ENCODE measurements at regions not wholly inside any gene's neighbourhood (a gene's known extent, or its start where the extent isn't known, plus 50 kb on each side); places are given as distances from the start of the nearest gene placed in this dataset.
A peak's percentile ranks its signal among the peaks of the same experiment; 100 is the strongest.

DNA sequence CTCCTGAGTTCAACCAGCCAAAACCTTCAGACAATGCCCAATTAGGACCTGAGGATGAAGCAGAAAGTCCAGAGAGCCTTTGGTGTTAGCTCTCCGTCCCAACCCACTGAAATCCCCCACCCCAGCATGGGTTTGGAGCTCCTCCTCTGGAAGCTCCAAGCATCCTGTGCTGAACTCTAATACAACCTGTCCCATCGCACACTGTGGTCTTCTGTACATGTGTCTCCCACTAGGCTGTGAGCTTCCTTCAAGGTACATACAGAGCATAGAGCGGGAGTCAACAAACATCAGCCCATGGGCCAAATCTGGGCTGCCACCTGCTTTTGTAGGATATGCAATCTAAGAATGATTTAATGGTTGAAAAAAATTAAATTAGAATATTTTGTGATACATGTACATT lies 166.5 kb downstream of the LSM5 start:
- no peak overlapping the region for H3K27ac Mint-ChIP-seq
- no peaks in the 10 kb centered on the region for H3K36me3 Mint-ChIP-seq
- H3K4me1 ChIP-seq (ENCODE audit: control insufficient read depth in 2 of 2, insufficient read depth in 2 of 2, low read length in 2 of 2) = no peaks in the 10 kb centered on the region
- H3K27me3 Mint-ChIP-seq = peaks cover 6 to 25% (median 22%) of the 10 kb centered on the region in 5 donors
- ATAC-seq (no peak), DNase-seq (no peak)
- intact Hi-C loops (cut with micrococcal nuclease) = no loop called here
- no peak overlapping the region for H3K27ac ChIP-seq (ENCODE audit: low read depth, low read length)
- POLR2A ChIA-PET = no interaction called here
- peaks cover 0 to 1% (median 0%) of the 10 kb centered on the region in 11 donors for H3K9me3 Mint-ChIP-seq
- peaks cover 0 to 3% (median 0%) of the 10 kb centered on the region in 7 donors for H3K4me1 Mint-ChIP-seq
- no peaks in the 10 kb centered on the region for H3K36me3 ChIP-seq (ENCODE audit: control insufficient read depth in 2 of 3, insufficient read depth in 3 of 3, low read length in 3 of 3)
- no peak overlapping the region for H3K4me3 Mint-ChIP-seq
- H3K27me3 ChIP-seq (ENCODE audit: control insufficient read depth in 2 of 2, insufficient read depth in 2 of 2, low read length in 2 of 2) = peaks cover 0 to 2% of the 10 kb centered on the region in 2 donors
- H3K4me3 ChIP-seq (ENCODE audit: low read length) = no peak overlapping the region
- no peaks in the 10 kb centered on the region for H3K9me3 ChIP-seq (ENCODE audit: control insufficient read depth in 2 of 3, low read length in 3 of 3)
- CTCF ChIA-PET = no interaction called here

DNA sequence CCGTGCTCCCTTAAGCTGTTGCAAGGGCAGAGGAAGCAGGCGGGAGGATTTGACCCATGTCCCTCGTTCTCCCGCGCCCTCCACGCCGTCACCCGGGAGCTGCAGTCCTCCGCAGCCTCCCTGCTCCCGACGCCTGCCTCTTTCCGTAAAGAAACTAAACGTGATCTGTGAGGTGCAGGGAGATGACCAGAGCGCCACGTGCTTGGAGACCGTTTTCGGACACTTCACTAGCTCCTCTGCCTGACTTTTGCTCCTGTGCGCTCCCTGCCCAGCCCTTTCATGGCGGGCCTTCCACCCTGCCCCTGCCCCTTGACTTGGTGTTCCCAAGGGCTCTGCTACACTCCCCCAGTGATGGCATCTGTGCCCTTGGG lies 171.2 kb downstream of the LSM5 start:
- Mint-ChIP-seq H3K9me3 (no peaks in the 10 kb centered on the region), H3K27ac (no peak overlapping the region), H3K27me3 (peaks cover 8 to 40% (median 32%) of the 10 kb centered on the region in 5 donors), H3K4me3 (no peak overlapping the region), H3K4me1 (peaks cover 0 to 3% (median 0%) of the 10 kb centered on the region in 7 donors), H3K36me3 (no peaks in the 10 kb centered on the region)
- no peak for DNase-seq
- intact Hi-C loops (cut with micrococcal nuclease) = no loop called here
- Histone ChIP-seq H3K27me3 (ENCODE audit: control insufficient read depth in 2 of 2, insufficient read depth in 2 of 2, low read length in 2 of 2) (no peaks in the 10 kb centered on the region), H3K9me3 (ENCODE audit: control insufficient read depth in 2 of 3, low read length in 3 of 3) (no peaks in the 10 kb centered on the region), H3K36me3 (ENCODE audit: control insufficient read depth in 2 of 3, insufficient read depth in 3 of 3, low read length in 3 of 3) (no peaks in the 10 kb centered on the region), H3K27ac (ENCODE audit: low read depth, low read length) (no peak overlapping the region), H3K4me3 (ENCODE audit: low read length) (no peak overlapping the region), H3K4me1 (ENCODE audit: control insufficient read depth in 2 of 2, insufficient read depth in 2 of 2, low read length in 2 of 2) (no peaks in the 10 kb centered on the region)
- no peak for ATAC-seq
- ChIA-PET CTCF (no interaction called here), POLR2A (no interaction called here)

DNA sequence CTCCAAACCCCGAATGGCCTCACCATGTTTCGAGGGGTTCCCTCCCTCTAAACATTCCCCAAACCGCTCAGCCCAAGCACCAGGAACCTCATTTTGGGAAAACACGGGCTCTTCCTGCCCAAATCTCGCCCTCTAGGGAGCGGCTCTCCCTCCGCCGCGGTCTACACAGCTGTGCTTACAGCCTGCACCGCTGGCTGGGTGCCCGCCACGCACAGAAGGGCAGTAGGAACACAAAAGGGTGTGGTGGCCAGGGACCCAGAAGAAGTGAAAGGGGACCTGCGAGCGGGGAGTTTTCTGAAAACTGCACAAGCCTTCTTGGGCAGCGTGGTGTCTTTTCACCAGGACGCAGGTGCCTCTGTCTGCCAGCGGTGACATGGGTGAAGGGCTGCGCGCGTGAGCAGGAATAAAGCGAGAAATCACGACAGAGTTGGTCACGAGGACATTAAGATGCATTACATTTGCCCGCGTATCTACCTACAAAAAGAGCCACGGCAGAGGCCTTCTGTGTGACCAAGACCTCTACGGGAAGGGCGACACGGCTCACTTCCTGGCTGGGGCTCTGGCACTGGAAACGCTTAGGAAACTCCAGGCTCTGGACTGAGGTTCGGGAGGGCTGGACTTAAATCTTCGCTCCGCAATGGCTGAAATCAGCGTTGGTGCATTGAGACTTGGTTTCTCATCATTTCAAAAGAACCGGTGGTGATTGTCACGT lies 171.7 kb downstream of the LSM5 start:
- no peak overlapping the region for H3K27ac ChIP-seq (ENCODE audit: low read depth, low read length)
- intact Hi-C loops (cut with micrococcal nuclease) = no loop called here
- H3K4me3 Mint-ChIP-seq = no peak overlapping the region
- no peak overlapping the region for H3K27ac Mint-ChIP-seq
- ChIA-PET CTCF (no interaction called here), POLR2A (no interaction called here)
- H3K4me1 ChIP-seq (ENCODE audit: control insufficient read depth in 2 of 2, insufficient read depth in 2 of 2, low read length in 2 of 2) = no peaks in the 10 kb centered on the region
- H3K36me3 ChIP-seq (ENCODE audit: control insufficient read depth in 2 of 3, insufficient read depth in 3 of 3, low read length in 3 of 3) = no peaks in the 10 kb centered on the region
- H3K27me3 ChIP-seq (ENCODE audit: control insufficient read depth in 2 of 2, insufficient read depth in 2 of 2, low read length in 2 of 2) = no peaks in the 10 kb centered on the region
- H3K27me3 Mint-ChIP-seq = peaks cover 8 to 40% (median 32%) of the 10 kb centered on the region in 5 donors
- H3K4me1 Mint-ChIP-seq = peaks cover 0 to 3% (median 0%) of the 10 kb centered on the region in 7 donors
- ATAC-seq (no peak), DNase-seq (no peak)
- H3K9me3 Mint-ChIP-seq = no peaks in the 10 kb centered on the region
- no peaks in the 10 kb centered on the region for H3K9me3 ChIP-seq (ENCODE audit: control insufficient read depth in 2 of 3, low read length in 3 of 3)
- no peaks in the 10 kb centered on the region for H3K36me3 Mint-ChIP-seq
- H3K4me3 ChIP-seq (ENCODE audit: low read length) = no peak overlapping the region

DNA sequence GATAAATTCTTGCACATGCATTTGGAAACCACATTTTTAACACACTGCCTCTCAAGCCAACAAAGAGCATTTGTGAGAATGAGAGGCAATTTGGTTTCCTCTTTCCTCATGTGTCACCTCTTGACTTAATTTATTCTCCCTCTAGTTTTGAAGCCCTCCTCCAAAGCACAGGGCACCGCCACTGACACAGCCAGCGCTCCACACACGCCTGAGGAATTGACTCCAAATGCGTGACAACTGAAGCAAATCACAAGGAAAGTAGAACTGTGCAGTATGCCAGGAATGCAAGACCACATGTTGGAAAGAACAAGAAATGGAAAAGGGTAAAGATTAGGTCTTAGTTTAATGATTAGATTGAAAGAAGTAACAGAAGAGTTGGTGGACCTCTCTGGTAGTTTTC lies 173.3 kb downstream of the LSM5 start:
- H3K9me3 Mint-ChIP-seq = peaks cover 0 to 2% (median 0%) of the 10 kb centered on the region in 11 donors
- H3K4me1 ChIP-seq (ENCODE audit: control insufficient read depth in 2 of 2, insufficient read depth in 2 of 2, low read length in 2 of 2) = no peaks in the 10 kb centered on the region
- no peak overlapping the region for H3K4me3 Mint-ChIP-seq
- no peaks in the 10 kb centered on the region for H3K36me3 Mint-ChIP-seq
- DNase-seq (no peak), ATAC-seq (no peak)
- no peak overlapping the region for H3K27ac ChIP-seq (ENCODE audit: low read depth, low read length)
- CTCF ChIA-PET = no interaction called here
- H3K27me3 ChIP-seq (ENCODE audit: control insufficient read depth in 2 of 2, insufficient read depth in 2 of 2, low read length in 2 of 2) = no peaks in the 10 kb centered on the region
- no peak overlapping the region for H3K27ac Mint-ChIP-seq
- no peaks in the 10 kb centered on the region for H3K9me3 ChIP-seq (ENCODE audit: control insufficient read depth in 2 of 3, low read length in 3 of 3)
- peaks cover 0 to 3% (median 0%) of the 10 kb centered on the region in 7 donors for H3K4me1 Mint-ChIP-seq
- H3K27me3 Mint-ChIP-seq = peaks cover 8 to 40% (median 32%) of the 10 kb centered on the region in 5 donors
- no peaks in the 10 kb centered on the region for H3K36me3 ChIP-seq (ENCODE audit: control insufficient read depth in 2 of 3, insufficient read depth in 3 of 3, low read length in 3 of 3)
- intact Hi-C loops (cut with micrococcal nuclease) = no loop called here
- H3K4me3 ChIP-seq (ENCODE audit: low read length) = no peak overlapping the region
- POLR2A ChIA-PET = no interaction called here

DNA sequence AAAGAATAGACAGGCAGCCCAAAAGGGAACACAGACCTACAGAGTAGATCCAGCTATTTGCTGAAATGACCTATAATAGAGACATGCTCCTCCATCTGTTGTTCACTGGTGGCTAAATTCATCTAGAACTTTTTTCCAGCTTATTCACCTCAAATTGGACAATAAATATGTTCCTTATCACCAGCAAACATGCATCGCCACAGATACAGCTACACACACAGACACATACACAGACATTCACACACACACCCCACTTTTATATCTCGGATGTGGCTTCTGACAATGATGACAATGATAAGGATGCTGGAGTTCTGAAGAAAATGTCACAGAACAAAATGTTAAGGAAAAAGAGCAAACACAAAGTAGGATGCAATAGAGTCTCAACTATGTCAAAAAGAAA lies 175.4 kb downstream of the LSM5 start:
- CTCF ChIA-PET = no interaction called here
- no peak for ATAC-seq
- H3K36me3 Mint-ChIP-seq = no peaks in the 10 kb centered on the region

DNA sequence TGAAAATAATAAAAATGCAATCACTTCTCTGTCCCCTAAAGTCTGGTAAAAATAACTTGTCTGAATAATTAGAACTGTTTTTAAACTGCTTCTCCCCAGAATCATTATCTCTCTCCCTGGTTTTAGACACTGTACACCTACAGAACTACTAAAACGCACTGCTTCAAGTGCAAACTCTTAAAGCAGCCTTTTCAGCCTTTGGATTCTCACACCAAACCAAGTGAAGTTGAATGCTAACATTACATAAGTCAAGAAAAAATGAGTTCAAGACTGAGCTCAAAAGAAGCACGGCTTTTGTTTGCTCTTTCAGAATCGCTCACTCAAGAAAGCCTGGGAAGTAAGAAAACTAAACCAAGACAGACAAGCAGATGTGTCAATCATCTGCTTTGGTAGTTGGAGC lies 188.8 kb downstream of the LSM5 start:
- POLR2A ChIA-PET = no interaction called here
- Mint-ChIP-seq H3K36me3 (peaks cover 0 to 3% (median 0%) of the 10 kb centered on the region in 5 donors), H3K27me3 (peaks cover 44 to 58% (median 49%) of the 10 kb centered on the region in 5 donors), H3K27ac (no peak overlapping the region), H3K4me3 (no peak overlapping the region), H3K4me1 (peaks cover 4 to 13% (median 11%) of the 10 kb centered on the region in 7 donors), H3K9me3 (peaks cover 0 to 6% (median 2%) of the 10 kb centered on the region in 11 donors)
- Histone ChIP-seq H3K27ac (ENCODE audit: low read depth, low read length) (no peak overlapping the region), H3K4me3 (ENCODE audit: low read length) (no peak overlapping the region), H3K36me3 (ENCODE audit: control insufficient read depth in 2 of 3, insufficient read depth in 3 of 3, low read length in 3 of 3) (no peaks in the 10 kb centered on the region), H3K4me1 (ENCODE audit: control insufficient read depth in 2 of 2, insufficient read depth in 2 of 2, low read length in 2 of 2) (no peaks in the 10 kb centered on the region), H3K9me3 (ENCODE audit: control insufficient read depth in 2 of 3, low read length in 3 of 3) (no peaks in the 10 kb centered on the region), H3K27me3 (ENCODE audit: control insufficient read depth in 2 of 2, insufficient read depth in 2 of 2, low read length in 2 of 2) (no peaks in the 10 kb centered on the region)
- ATAC-seq = no peak
- no peak for DNase-seq
- intact Hi-C loops (cut with micrococcal nuclease) = no loop called here
- CTCF ChIA-PET = no interaction called here

More for the DNA sequence above, 175.4 kb downstream of the LSM5 start:
- Mint-ChIP-seq H3K9me3 (peaks cover 0 to 4% (median 0%) of the 10 kb centered on the region in 11 donors), H3K4me3 (no peak overlapping the region), H3K27me3 (peaks cover 3 to 30% (median 17%) of the 10 kb centered on the region in 5 donors), H3K4me1 (peaks cover 0 to 3% (median 0%) of the 10 kb centered on the region in 7 donors), H3K27ac (no peak overlapping the region)
- intact Hi-C loops (cut with micrococcal nuclease) = no loop called here
- no peak for DNase-seq
- no peaks in the 10 kb centered on the region for H3K27me3 ChIP-seq (ENCODE audit: control insufficient read depth in 2 of 2, insufficient read depth in 2 of 2, low read length in 2 of 2)
- no peak overlapping the region for H3K27ac ChIP-seq (ENCODE audit: low read depth, low read length)
- no peaks in the 10 kb centered on the region for H3K36me3 ChIP-seq (ENCODE audit: control insufficient read depth in 2 of 3, insufficient read depth in 3 of 3, low read length in 3 of 3)
- no peaks in the 10 kb centered on the region for H3K9me3 ChIP-seq (ENCODE audit: control insufficient read depth in 2 of 3, low read length in 3 of 3)
- H3K4me3 ChIP-seq (ENCODE audit: low read length) = no peak overlapping the region
- POLR2A ChIA-PET = no interaction called here
- H3K4me1 ChIP-seq (ENCODE audit: control insufficient read depth in 2 of 2, insufficient read depth in 2 of 2, low read length in 2 of 2) = no peaks in the 10 kb centered on the region

DNA sequence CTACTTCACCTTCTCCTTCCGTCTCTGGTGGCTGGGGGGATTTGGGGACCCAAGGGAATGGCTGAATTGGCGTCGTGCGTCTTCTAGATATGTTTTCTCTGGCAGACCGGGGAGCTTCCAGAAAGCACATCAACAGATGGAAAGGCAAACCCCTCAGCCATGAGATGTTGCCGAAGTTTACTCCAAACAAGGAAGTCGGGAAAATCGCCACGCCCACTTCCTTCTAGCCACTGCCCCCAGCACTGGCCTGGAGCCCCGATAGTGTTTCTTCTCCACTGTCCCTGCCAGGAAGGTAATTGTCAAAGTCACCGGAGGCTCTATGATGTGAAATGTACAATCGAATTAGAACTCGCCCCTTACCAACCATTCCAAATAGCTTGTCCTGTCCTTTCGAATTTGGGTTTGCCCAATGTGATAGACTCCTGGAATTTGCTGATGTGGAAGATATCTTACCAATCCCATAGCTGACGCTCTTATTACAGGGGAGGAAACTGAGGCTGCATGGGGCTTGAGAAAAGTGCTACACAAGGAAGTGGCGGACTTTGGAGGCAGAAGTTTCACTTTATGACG lies 191.0 kb downstream of the LSM5 start:
- peaks cover 0 to 5% (median 1%) of the 10 kb centered on the region in 11 donors for H3K9me3 Mint-ChIP-seq
- ATAC-seq (no peak), DNase-seq (no peak)
- Histone ChIP-seq H3K4me3 (ENCODE audit: low read length) (no peak overlapping the region), H3K9me3 (ENCODE audit: control insufficient read depth in 2 of 3, low read length in 3 of 3) (no peaks in the 10 kb centered on the region), H3K4me1 (ENCODE audit: control insufficient read depth in 2 of 2, insufficient read depth in 2 of 2, low read length in 2 of 2) (no peaks in the 10 kb centered on the region), H3K36me3 (ENCODE audit: control insufficient read depth in 2 of 3, insufficient read depth in 3 of 3, low read length in 3 of 3) (no peaks in the 10 kb centered on the region), H3K27ac (ENCODE audit: low read depth, low read length) (no peak overlapping the region), H3K27me3 (ENCODE audit: control insufficient read depth in 2 of 2, insufficient read depth in 2 of 2, low read length in 2 of 2) (no peaks in the 10 kb centered on the region)
- peaks cover 51 to 59% (median 56%) of the 10 kb centered on the region in 5 donors for H3K27me3 Mint-ChIP-seq
- ChIA-PET CTCF (interaction anchor here (0.7 kb wide), 1 partner anchor 67 kb away, joined by 3 read pairs; no protein-coding TSS in a partner anchor), POLR2A (no interaction called here)
- peaks cover 4 to 13% (median 11%) of the 10 kb centered on the region in 7 donors for H3K4me1 Mint-ChIP-seq
- intact Hi-C loops (cut with micrococcal nuclease) = no loop called here
- H3K27ac Mint-ChIP-seq = no peak overlapping the region
- peaks cover 0 to 3% (median 0%) of the 10 kb centered on the region in 5 donors for H3K36me3 Mint-ChIP-seq
- peak overlapping the region in 9 of 10 donors; percentile 12 to 62 (median 39) for H3K4me3 Mint-ChIP-seq

All from naive thymus-derived CD4-positive, alpha-beta T cell (primary cell).